Sciatic nerve (tissue), 2 donors: ENCODE measurements at regions not wholly inside any gene's neighbourhood (a gene's known extent, or its start where the extent isn't known, plus 50 kb on each side); places are given as distances from the start of the nearest gene placed in this dataset.
"Not testable (repeated sequence)": the region's sequence is repeated elsewhere in the genome, so short reads cannot be mapped to it uniquely, and the experiment has no call there.

ENCODE experiments used
- ATAC-seq: fragments of 200-7000 bp; cut with Tn5 transposase; one replicate; pipeline ENCODE4 v1.9.1; 2020; ENCODE audit warnings: mild to moderate bottlenecking, moderate library complexity
- DNase-seq: peaks from one replicate; pipeline ENCODE4 v3.0.0-alpha.2; 2020; ENCODE audit warnings: low spot score
- intact Hi-C: fragments of 100-400 bp; cut with DNase I; formaldehyde crosslinking; loops from one replicate; pipeline ENCODE4 v1.14.2; 2022
- donor health status: DM: no; HTN: no; CAD: no.
- donor health status: DM: no; HTN: no; CAD: no.

DNA sequence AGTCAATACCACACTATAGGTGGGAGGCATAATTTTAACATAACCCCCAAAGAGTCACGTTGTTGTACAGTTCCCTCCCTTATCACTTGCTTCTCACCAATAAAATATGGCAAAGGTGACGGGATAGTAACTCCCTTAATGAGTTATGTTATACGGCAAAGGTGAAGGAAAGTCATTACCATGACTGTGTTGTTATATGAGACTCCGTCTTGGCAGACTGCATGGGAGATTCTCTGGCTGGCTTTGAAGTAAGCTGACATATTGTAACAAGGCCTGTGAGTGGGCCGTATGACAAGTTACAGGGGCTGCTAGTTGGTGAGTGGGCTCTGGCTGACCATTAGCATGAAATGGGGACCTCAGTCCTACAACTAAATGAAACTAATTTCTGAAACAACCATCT, 366.4 kb upstream of the FTMT start:
- intact Hi-C loops = no loop called here
- no peak for DNase-seq
- no peak for ATAC-seq

GRCh38 chr5:121485999-121486398, 365.7 kb upstream of the FTMT start:
- ATAC-seq, intact Hi-C loops, DNase-seq: not testable (repeated sequence)

DNA sequence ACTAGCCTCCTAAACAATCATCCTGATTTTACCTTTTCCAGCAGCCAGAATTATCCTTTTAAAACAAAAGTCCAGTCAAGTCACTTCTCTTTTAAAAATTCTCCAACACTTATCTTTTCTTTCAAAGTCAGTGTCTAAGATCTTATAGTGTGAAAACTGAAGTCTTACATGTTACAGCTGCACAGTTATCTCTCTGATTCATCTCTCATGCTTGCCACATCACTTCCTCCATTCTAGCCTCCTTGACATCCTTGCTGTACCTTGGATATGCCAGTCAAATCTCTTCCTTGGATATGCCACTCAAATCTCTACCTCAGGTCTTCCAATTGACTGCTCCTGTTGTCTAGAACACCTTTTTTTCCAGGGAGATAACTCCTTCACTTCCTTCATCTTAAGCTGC, 361.7 kb upstream of the FTMT start:
- no peak for ATAC-seq
- intact Hi-C loops = no loop called here
- DNase-seq = no peak

- ATAC-seq = no peak
Observed at GRCh38 chr5:121497176-121497575, 354.5 kb upstream of the FTMT start.

GRCh38 chr5:121500310-121500709, 351.4 kb upstream of the FTMT start:
- intact Hi-C loops = no loop called here
- no peak for ATAC-seq
- DNase-seq = no peak

More at GRCh38 chr5:121497176-121497575, 354.5 kb upstream of the FTMT start:
- intact Hi-C loops = no loop called here
- DNase-seq = no peak

DNA sequence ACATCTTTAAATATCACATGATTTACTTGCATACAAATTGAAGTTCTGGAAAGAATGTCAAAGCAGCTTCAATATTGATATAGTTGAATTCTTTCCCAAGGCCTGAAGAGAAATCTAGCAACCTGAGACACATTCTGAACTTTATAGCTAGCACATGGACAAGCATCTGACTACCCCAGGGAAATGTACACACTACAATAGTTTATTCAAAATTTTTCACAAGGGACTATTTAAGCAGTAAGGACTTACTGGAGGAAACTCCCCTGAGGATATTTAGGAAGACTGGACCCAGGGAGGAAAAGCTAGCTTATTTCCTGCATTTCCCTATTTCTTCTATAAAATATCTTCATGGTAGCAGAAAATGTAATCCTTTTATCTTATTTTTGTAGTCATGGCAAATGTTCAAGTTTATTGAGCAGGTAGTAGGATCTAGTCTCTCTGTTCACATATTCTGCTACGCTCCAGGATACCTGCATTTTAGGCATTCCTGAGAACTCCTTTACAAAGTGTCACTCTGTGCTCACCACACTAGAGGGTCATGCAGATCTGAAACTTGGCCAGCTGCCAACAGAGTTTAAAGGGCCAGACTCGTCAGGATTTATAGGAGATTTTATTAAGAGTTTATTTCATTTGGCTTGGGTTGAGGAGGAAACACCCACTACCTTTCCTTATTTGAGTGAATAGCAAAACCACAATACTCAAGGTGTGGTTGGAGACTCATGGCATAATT, 348.4 kb upstream of the FTMT start:
- DNase-seq (peak; percentile 59), ATAC-seq (no peak)
- intact Hi-C loops = no loop called here

DNA sequence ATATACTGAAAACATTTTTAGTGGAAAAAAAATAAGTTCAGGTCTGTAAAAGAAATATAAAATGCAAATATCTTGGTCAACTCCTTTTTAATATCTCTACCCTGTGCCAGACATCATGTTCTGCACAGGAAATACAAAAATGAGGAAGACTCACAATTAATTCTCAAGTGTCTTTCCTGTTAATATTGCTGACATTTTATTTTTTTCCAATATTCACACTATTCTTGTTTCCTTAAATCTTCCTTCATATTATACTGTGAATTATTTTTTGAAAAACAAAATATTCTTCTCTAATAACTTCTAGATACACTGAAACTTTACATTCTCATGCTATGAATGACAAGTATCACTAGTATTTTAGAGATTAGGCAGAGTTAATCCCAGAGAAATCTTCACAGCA, 334.7 kb upstream of the FTMT start:
- intact Hi-C loops = no loop called here
- no peak for ATAC-seq
- no peak for DNase-seq

DNA sequence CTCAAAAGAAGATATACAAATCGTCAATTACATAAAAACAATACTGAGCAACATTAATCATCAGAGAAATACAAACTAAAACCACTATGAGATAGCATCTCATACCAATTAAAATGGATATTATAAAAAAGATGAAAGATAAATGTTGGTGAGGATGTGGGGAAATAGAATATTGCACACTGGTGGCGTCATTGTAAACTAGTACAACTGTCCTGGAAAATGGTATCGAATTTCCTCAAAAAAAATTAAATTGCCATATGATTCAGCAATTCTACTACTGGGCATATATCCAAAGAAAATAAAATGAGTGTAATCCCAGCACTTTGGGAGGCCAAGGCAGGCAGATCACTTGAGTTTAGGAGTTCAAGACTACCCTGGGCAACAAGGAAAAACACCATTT, 326.0 kb upstream of the FTMT start:
- ATAC-seq = no peak

GRCh38 chr5:121526908-121527307, 324.8 kb upstream of the FTMT start:
- DNase-seq (no peak), ATAC-seq (no peak)
- intact Hi-C loops = no loop called here

More for the DNA sequence above, 326.0 kb upstream of the FTMT start:
- no peak for DNase-seq
- intact Hi-C loops = no loop called here

DNA sequence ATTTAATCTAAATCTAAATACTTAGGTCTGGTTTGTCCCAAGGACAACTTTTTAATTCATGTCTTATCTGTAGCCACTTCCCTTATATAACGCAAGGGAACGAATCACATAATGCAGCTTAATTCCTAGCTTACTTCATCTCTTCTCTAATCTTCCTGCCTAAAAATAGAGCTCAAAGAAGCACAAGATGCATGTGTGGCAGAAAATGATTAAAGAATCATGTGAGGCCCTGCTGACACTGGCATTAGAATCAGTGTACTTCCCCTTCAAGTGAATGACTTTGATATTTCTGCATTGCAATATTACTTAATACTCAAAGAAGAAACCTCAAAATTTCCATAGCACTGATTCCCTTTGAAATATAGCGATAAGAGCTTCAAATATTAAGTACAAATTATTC, 317.9 kb upstream of the FTMT start:
- intact Hi-C loops = no loop called here
- DNase-seq = no peak
- ATAC-seq = no peak

DNA sequence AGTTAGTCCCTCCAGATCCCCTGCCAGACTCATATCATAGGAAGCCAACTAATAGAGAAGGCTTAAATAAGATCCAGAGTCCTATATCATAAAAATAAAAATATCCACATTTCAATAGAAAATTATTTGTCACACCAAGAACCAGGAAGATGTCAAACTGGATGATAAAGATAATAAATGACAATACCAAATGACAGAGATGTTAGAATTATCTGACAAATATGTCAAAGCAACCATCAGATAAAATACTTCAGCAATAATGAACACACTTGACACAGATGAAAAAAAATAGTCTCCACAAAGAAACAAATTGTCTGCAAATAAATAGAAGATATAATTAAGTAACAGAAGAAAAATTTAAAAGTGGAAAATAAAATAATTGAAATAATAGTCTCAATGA, 300.7 kb upstream of the FTMT start:
- ATAC-seq = no peak

GRCh38 chr5:121559832-121560231, 291.9 kb upstream of the FTMT start:
- DNase-seq = no peak
- ATAC-seq = no peak
- intact Hi-C loops = no loop called here

More for the DNA sequence above, 300.7 kb upstream of the FTMT start:
- DNase-seq = no peak
- intact Hi-C loops = no loop called here

DNA sequence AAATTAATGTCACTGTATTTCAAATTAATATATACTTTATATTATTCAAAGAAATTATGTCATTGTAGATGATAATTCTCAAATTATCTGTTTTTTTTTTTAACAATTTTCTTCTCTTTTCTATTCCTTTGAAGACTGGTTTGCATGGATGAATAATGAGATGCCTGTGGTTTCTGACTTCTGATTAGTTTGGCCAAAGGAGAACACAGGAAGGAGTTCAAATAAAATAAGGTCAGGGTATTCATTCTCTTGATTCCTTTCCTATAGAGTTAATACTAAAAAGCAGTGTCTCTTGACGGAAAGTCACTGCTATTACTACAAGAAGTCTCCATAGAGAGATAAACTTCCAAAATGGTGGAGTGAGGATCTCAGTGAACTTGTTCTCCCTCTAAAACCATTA, 279.6 kb upstream of the FTMT start:
- intact Hi-C loops = no loop called here
- DNase-seq (no peak), ATAC-seq (no peak)

DNA sequence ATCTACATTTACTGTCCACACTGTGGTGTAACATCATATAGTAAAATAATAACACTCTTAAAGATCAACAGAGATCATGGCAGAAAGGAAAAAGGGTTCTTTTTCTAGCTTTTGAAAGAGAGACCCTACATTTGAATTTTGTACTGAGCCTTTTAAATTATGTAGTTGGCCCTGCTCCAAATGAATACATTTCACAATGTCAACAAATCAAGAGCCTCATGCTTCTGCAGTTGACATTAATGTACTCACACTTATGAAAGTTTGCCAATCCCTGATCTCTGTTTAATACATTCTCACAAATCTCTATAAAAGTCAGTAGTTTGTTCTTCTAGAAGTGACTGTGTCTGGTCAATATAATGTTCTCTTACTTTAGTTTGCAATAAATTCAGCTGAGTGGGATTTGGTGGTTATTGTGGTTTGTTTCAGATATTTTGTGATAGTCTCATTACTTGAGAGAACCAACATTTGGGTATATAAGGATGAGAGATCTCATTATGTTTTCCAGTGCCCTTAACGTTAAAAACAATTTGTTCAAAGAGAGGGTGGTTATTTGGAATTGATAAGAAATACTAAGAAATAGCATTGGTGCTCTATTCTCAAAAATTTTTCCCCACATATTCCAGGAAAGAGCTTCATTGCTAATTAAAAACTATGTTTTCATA, 277.8 kb upstream of the FTMT start:
- intact Hi-C loops = no loop called here
- ATAC-seq (no peak), DNase-seq (no peak)

- DNase-seq = no peak
- intact Hi-C loops = no loop called here
- no peak for ATAC-seq
Observed at GRCh38 chr5:121581588-121581987, 270.1 kb upstream of the FTMT start.

DNA sequence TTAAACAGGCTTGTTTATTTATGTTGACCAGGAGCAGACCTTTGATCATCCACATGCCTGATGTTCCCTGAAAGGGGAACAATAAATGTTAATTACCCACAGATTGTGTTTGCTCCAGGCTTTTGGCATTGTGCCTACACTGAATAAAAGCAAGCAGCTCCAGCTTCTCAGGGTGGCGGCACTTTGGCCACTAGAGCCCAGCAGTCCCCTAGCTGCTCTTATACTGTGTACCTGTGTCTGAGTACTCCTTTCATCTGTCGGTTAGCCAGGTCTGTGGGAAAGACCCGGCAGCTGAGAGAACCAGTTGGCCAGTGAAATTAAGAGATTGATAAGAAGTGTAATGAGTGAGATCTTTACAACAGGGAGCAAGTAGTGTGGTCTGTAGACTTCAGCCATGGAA, 254.8 kb upstream of the FTMT start:
- intact Hi-C loops = no loop called here
- DNase-seq (no peak), ATAC-seq (no peak)

- ATAC-seq = no peak
- intact Hi-C loops = no loop called here
- no peak for DNase-seq
Observed at GRCh38 chr5:121608826-121609225, 242.9 kb upstream of the FTMT start.

DNA sequence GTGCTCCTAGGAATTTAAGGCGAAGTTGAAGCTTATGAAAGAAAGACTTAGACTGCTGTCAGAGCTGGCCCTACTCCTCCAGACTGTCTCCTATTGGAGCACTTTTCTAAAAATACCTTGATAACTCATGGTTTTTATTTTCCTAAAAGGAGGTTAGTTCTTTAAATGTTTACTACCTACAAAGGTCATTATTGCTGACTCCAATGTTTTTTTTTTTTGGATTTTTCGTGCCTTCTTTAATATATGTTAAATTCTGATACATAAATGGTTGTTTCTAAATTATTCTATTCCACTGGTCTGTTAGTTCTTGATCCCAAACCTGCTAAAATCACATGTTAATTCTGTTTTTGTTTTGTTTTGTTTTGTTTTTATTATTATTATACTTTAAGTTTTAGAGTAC, 227.6 kb upstream of the FTMT start:
- intact Hi-C loops = no loop called here
- no peak for DNase-seq
- no peak for ATAC-seq

DNA sequence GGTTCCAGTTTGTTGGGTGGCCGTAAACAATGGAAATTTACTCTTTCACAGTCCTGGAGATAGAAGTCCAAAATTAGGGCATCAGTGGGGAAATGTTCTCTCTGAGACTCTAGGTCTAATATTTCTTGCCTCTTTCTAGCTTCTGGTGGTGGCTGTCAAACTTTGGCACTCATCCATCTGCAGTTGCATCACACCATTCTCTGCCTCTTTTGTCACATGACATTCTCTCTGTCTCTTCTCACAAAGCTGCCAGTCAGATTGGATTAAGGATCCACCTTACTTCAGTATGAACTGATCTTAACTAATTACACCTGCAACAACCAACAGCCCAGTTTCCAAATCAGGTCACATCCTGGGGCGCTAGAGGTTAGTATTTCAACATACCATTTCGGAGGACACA, 222.9 kb upstream of the FTMT start:
- intact Hi-C loops = no loop called here
- DNase-seq (no peak), ATAC-seq (no peak)

- DNase-seq = no peak
- intact Hi-C loops = no loop called here
- ATAC-seq = peak; percentile 49
Observed at GRCh38 chr5:121630402-121630801, 221.3 kb upstream of the FTMT start.

DNA sequence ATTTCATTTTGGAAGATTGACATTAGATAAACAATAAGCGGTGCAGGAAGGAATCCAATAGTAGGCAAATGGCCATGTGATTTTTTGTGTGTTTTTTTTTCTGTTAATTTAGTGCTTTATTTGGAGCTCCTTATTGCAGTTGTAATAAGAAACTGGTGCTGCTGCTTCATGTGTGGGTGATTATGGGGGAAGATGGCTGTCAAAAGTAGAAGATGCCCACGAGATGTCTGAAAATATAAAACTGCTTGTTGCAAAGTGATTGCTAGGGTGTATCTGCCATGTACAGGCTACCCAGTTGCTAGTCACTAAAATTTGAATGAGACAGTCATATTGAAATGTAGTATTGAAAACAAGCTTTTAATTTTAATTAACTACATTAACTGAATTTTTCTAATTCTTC, 216.7 kb upstream of the FTMT start:
- ATAC-seq (no peak), DNase-seq (no peak)
- intact Hi-C loops = no loop called here
